Heart left ventricle (tissue), 16 donors: ENCODE measurements at regions not wholly inside any gene's neighbourhood (a gene's known extent, or its start where the extent isn't known, plus 50 kb on each side); places are given as distances from the start of the nearest gene placed in this dataset.

ENCODE experiments used
- ATAC-seq, 4 donors: fragments of 200-7000 bp; cut with Tn5 transposase; one replicate each; pipeline ENCODE4 v1.9.1; 2020 to 2022; ENCODE audit warnings: moderate library complexity in 4 of 4, mild to moderate bottlenecking in 3 of 4, moderate number of reproducible peaks in 1 of 4
- DNase-seq, 5 donors: peaks; one replicate each; pipeline ENCODE4 v3.0.0-alpha.2; 2020
- H3K27ac ChIP-seq, 12 donors: fragments of 200-600 bp; sonication (generic) in 4 of 12; one replicate each; pipeline versions ENCODE4 v1.5.0 to v1.8.0; 2016 to 2022; ENCODE audit warnings: mild to moderate bottlenecking in 2 of 12
- H3K27me3 ChIP-seq, 9 donors: fragments of 200-600 bp; sonication (generic) in 2 of 9; one replicate each; pipeline versions ENCODE4 v1.5.1 to v1.8.0; 2016 to 2022; ENCODE audit warnings: mild to moderate bottlenecking in 3 of 9
- H3K36me3 ChIP-seq, 9 donors: fragments of 200-600 bp; sonication (generic) in 2 of 9; one replicate each; pipeline versions ENCODE4 v1.5.0 to v1.8.0; 2018 to 2022; ENCODE audit warnings: mild to moderate bottlenecking in 2 of 9
- H3K4me1 ChIP-seq, 12 donors: fragments of 200-600 bp; sonication (generic) in 4 of 12; one replicate each; pipeline versions ENCODE4 v1.5.0 to v1.8.0; 2016 to 2022; ENCODE audit warnings: mild to moderate bottlenecking in 3 of 12
- H3K4me3 ChIP-seq, 12 donors: fragments of 200-600 bp; sonication (generic) in 4 of 12; one replicate each; pipeline versions ENCODE4 v1.5.0 to v1.8.0; 2017 to 2022; ENCODE audit warnings: mild to moderate bottlenecking in 9 of 12, moderate library complexity in 4 of 12
- H3K9me3 ChIP-seq, 12 donors: fragments of 200-600 bp; sonication (generic) in 4 of 12; one replicate each; pipeline versions ENCODE4 v1.5.0 to v1.8.0; 2016 to 2022; ENCODE audit warnings: mild to moderate bottlenecking in 1 of 12
- CTCF ChIP-seq, 12 donors: fragments of 200-600 bp; sonication (generic) in 4 of 12; IDR thresholded peaks; one replicate each; pipeline versions ENCODE4 v1.5.0 to v1.8.0; 2018 to 2022; ENCODE audit warnings: antibody characterized with exemption in 12 of 12, mild to moderate bottlenecking in 5 of 12
- POLR2A ChIP-seq, 2 donors: fragments of 450-650 bp; IDR thresholded peaks; one replicate each; pipeline ENCODE4 v1.6.1; 2017; ENCODE audit warnings: antibody characterized with exemption in 2 of 2, mild to moderate bottlenecking in 2 of 2, moderate library complexity in 2 of 2
- WGBS, 4 donors: extraction: QIAGEN DNeasy Blood & Tissue Kit in 2 of 4; methylation state at CpG; one replicate each; pipeline versions ENCODE4 v1.1.5 to v1.1.7; 2013 to 2018; 5-methylcytosine and 5-hydroxymethylcytosine counted together
- intact Hi-C, 10 donors: fragments of 100-400 bp; cut with DNase I; formaldehyde crosslinking; loops; one replicate each; pipeline versions ENCODE4 v1.11.1 to v1.14.2; 2022
- donor health status: ischemic (EF 13 %, LVEDD 7.1; RV severe dilation, severe dysfunction).
- donor health status: healthy with polysubstance abuse.
- donor health status: DM: no; HTN: yes; CAD: no.
- donor health status: DM: no; HTN: no; CAD: no.
- donor health status: ischemic (EF 25% LVEDD 6.9; RV normal size, moderate dysfunction).
- donor health status: ischemic (EF 25% LVEDD 5.7; RV mildly dilated, moderate dysfunction).
- donor health status: healthy.
- donor health status: DM: yes; HTN: yes; CAD: no.
- donor health status: ischemic (EF 35%, LVEDD 5.7; RV mildly dilated, moderate dysfunction).
- donor health status: nonischemic (EF 11% LVEDD 7.7; RV severe dilation, severe dysfunction).
- donor health status: DM: yes; HTN: yes; CAD: no.
- donor health status: PGD.
- donor health status: ischemic (EF 29% LVEDD 5.4; RV normal size, mild dysfunction).
- donor health status: nonischemic (EF 23%, LVEDD 6.1; RV moderate dilation, normal function).

GRCh38 chr4:142976482-142976881, 130.4 kb upstream of the INPP4B start:
- H3K27ac ChIP-seq = no peak overlapping the region
- WGBS, 4 donors = 70 to 88% (median 72%) methylated on average over 3 of the region's 3 CpGs
- H3K27me3 ChIP-seq = no peaks in the 10 kb centered on the region
- no peaks in the 10 kb centered on the region for H3K4me1 ChIP-seq
- no peak overlapping the region for H3K4me3 ChIP-seq
- H3K36me3 ChIP-seq = no peaks in the 10 kb centered on the region
- DNase-seq (no peak), ATAC-seq (no peak)
- peaks cover 0 to 1% (median 0%) of the 10 kb centered on the region in 12 donors for H3K9me3 ChIP-seq
- TF ChIP-seq POLR2A (IDR thresholded peaks at IDR 0.05) (no peak), CTCF (IDR thresholded peaks at IDR 0.05) (no peak)
- intact Hi-C loops = no loop called here

DNA sequence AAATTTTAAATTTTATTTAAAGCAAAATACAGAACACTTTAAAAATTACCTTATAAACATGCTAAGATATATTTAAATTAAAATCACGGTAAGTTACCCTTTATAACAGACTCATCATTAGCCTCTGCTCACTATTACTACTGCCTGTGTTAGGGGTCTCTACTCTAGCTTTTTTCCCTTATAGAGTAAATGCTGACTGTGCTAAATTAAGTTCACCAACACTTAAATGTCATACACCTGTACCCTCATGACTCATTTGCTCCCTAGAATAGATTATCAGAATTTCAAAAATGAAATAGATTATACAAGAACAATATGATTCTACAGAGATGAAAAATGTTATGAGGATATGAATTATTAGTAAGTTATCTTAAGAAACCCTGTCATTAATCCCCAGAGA, 131.1 kb upstream of the INPP4B start:
- DNase-seq (no peak), ATAC-seq (no peak)
- no peaks in the 10 kb centered on the region for H3K36me3 ChIP-seq
- no peaks in the 10 kb centered on the region for H3K9me3 ChIP-seq
- intact Hi-C loops = no loop called here
- H3K27me3 ChIP-seq = no peaks in the 10 kb centered on the region
- H3K4me3 ChIP-seq = no peak overlapping the region
- WGBS, 4 donors = 93 to 98% (median 94%) methylated on average over 1 of the region's 1 CpG
- no peak for TF ChIP-seq POLR2A (IDR thresholded peaks at IDR 0.05)
- no peak for TF ChIP-seq CTCF (IDR thresholded peaks at IDR 0.05)
- no peak overlapping the region for H3K27ac ChIP-seq
- H3K4me1 ChIP-seq = no peaks in the 10 kb centered on the region

- WGBS, 4 donors = 42 to 58% (median 44%) methylated on average over 3 of the region's 3 CpGs
- intact Hi-C loops = no loop called here
- Histone ChIP-seq H3K4me3 (no peak overlapping the region), H3K27ac (no peak overlapping the region), H3K9me3 (peaks cover 0 to 11% (median 0%) of the 10 kb centered on the region in 12 donors), H3K36me3 (no peaks in the 10 kb centered on the region), H3K4me1 (peaks cover 0 to 7% (median 0%) of the 10 kb centered on the region in 12 donors), H3K27me3 (no peaks in the 10 kb centered on the region)
- DNase-seq (no peak), ATAC-seq (peak in 1 of 4 donors; percentile 26)
- TF ChIP-seq POLR2A (IDR thresholded peaks at IDR 0.05) (no peak), CTCF (IDR thresholded peaks at IDR 0.05) (no peak)
Measured at GRCh38 chr4:142983065-142983464, 137.0 kb upstream of the INPP4B start.

GRCh38 chr4:142983589-142983988, 137.5 kb upstream of the INPP4B start:
- intact Hi-C loops = no loop called here
- no peak overlapping the region for H3K4me3 ChIP-seq
- 37 to 60% (median 56%) methylated on average over 2 of the region's 2 CpGs for WGBS, 4 donors
- peaks cover 0 to 17% (median 1%) of the 10 kb centered on the region in 12 donors for H3K9me3 ChIP-seq
- no peak for TF ChIP-seq POLR2A (IDR thresholded peaks at IDR 0.05)
- no peak for TF ChIP-seq CTCF (IDR thresholded peaks at IDR 0.05)
- no peaks in the 10 kb centered on the region for H3K36me3 ChIP-seq
- ATAC-seq (peak in 1 of 4 donors; percentile 39), DNase-seq (no peak)
- no peak overlapping the region for H3K27ac ChIP-seq
- H3K27me3 ChIP-seq = no peaks in the 10 kb centered on the region
- H3K4me1 ChIP-seq = peaks cover 0 to 7% (median 0%) of the 10 kb centered on the region in 12 donors
